PC-3 (cell line): ENCODE measurements at regions not wholly inside any gene's neighbourhood (a gene's known extent, or its start where the extent isn't known, plus 50 kb on each side); places are given as distances from the start of the nearest gene placed in this dataset.

Experiments
- ATAC-seq: fragments of 200-7000 bp; cut with Tn5 transposase; 2 replicates; pipeline ENCODE4 v1.9.1; 2020; ENCODE audit warnings: mild to moderate bottlenecking, moderate library complexity
- BruUV-seq: library from RNA; stranded (reverse); fragments of 400-500 nt; replicated peaks from 2 replicates; lab custom pipeline; 2021; lab: Mats Ljungman, UMichigan
- CTCF ChIA-PET: fragments of 300-600 bp; sonication (Branson Sonifier 250); formaldehyde crosslinking; loops from one replicate; lab custom pipeline; 2022; ENCODE audit warnings: antibody characterized with exemption; lab: Charles Lee
- POLR2A ChIA-PET: fragments of 300-600 bp; sonication (Branson Sonifier 250); formaldehyde crosslinking; loops from one replicate; lab custom pipeline; 2022; ENCODE audit warnings: antibody characterized with exemption; ENCODE audit not compliant: unreplicated experiment; lab: Charles Lee
- DNase-seq: peaks from one replicate; pipeline ENCODE4 v3.0.0-alpha.2; 2015
- H2AFZ ChIP-seq: fragments of 300-600 bp; sonication (generic); 2 replicates; pipeline ENCODE4 v1.6.0; 2016; ENCODE audit warnings: antibody characterized with exemption, low read length
- H3F3A ChIP-seq: fragments of 300-600 bp; sonication (generic); one replicate; pipeline ENCODE4 v1.6.0; 2017; ENCODE audit warnings: antibody characterized with exemption, low read length, control low read depth, mild to moderate bottlenecking; ENCODE audit not compliant: unreplicated experiment
- H3K27ac ChIP-seq: fragments of 300-600 bp; sonication (generic); 2 replicates; pipeline ENCODE4 v1.5.1; 2016; ENCODE audit warnings: mild to moderate bottlenecking, low read length
- H3K27me3 ChIP-seq: fragments of 300-600 bp; sonication (generic); 2 replicates; pipeline ENCODE4 v1.6.1; 2016; ENCODE audit warnings: low read length, mixed read lengths
- H3K36me3 ChIP-seq: fragments of 300-600 bp; sonication (generic); 2 replicates; pipeline ENCODE4 v1.6.1; 2016; ENCODE audit warnings: low read depth, mixed run types, low read length, mixed read lengths
- H3K4me1 ChIP-seq: fragments of 300-600 bp; sonication (generic); 2 replicates; pipeline ENCODE4 v1.5.1; 2016; ENCODE audit warnings: low read length; ENCODE audit not compliant: insufficient read depth
- H3K4me2 ChIP-seq: fragments of 300-600 bp; sonication (generic); 2 replicates; pipeline ENCODE4 v1.6.0; 2016; ENCODE audit warnings: low read length
- H3K4me3 ChIP-seq: fragments of 300-600 bp; sonication (generic); 2 replicates; pipeline ENCODE4 v1.5.1; 2016; ENCODE audit warnings: mild to moderate bottlenecking, low read length, mixed read lengths
- H3K79me2 ChIP-seq: fragments of 300-600 bp; sonication (generic); 2 replicates; pipeline ENCODE4 v1.6.1; 2017; ENCODE audit warnings: low read length, mixed read lengths
- H3K9ac ChIP-seq: fragments of 300-600 bp; sonication (generic); 2 replicates; pipeline ENCODE4 v1.6.0; 2016; ENCODE audit warnings: mild to moderate bottlenecking, low read length
- H3K9me2 ChIP-seq: fragments of 300-600 bp; sonication (generic); replicated peaks from 2 replicates; pipeline ENCODE4 v1.6.1; 2016; ENCODE audit warnings: mixed run types, low read length, mixed read lengths
- H3K9me3 ChIP-seq: fragments of 300-600 bp; sonication (generic); 2 replicates; pipeline ENCODE4 v1.6.1; 2016; ENCODE audit warnings: low read length, mixed read lengths
- H4K20me1 ChIP-seq: fragments of 300-600 bp; sonication (generic); 2 replicates; pipeline ENCODE4 v1.6.1; 2016; ENCODE audit warnings: low read length, mixed read lengths
- CTCF ChIP-seq: fragments of 300-600 bp; sonication (generic); conservative IDR thresholded peaks from 2 replicates; pipeline ENCODE4 v1.5.1; 2017; ENCODE audit warnings: antibody characterized with exemption, low read depth, mild to moderate bottlenecking, low read length
- EZH2 ChIP-seq: fragments of 300-600 bp; sonication (generic); IDR thresholded peaks from one replicate; pipeline ENCODE4 v1.6.1; 2017; ENCODE audit warnings: antibody characterized with exemption, mild to moderate bottlenecking, low read length; ENCODE audit not compliant: unreplicated experiment
- EZH2phosphoT487 ChIP-seq: fragments of 300-600 bp; sonication (generic); IDR thresholded peaks from 2 replicates; pipeline ENCODE4 v1.6.1; 2018; ENCODE audit warnings: mild to moderate bottlenecking, antibody characterized with exemption, low read length, borderline replicate concordance
- intact Hi-C: fragments of 100-400 bp; cut with micrococcal nuclease; formaldehyde crosslinking; loops from 2 replicates; pipeline ENCODE4 v1.9.0; 2023

DNA sequence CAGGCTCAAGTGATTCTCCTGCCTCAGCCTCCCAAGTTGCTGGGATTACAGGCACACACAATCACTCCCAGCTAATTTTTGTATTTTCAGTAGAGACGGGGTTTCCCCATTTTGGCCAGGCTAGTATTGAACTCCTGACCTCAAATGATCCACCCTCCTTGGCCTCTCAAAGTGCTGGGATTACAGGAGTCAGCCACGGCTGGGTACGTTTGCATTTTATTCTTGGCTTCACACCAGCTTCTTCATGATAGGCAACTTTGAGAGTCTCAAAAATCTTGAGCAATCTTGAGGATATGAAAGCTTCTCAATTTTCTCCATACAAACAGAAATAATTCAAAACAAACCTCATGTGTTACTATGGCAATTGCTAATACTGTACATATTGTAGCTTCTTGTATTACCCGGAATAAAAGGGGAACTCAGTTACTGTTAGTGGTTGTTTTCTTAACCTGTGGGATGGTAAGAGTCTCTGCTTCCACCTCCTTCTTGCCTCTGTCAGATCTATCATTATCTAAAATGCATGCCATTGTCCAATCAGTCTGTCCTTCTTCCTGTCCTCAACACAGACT lies 102.9 kb upstream of the SYT4 start:
- Histone ChIP-seq H3F3A (no peaks in the 10 kb centered on the region), H3K9ac (no peak overlapping the region), H3K9me2 (no peaks in the 10 kb centered on the region), H2AFZ (no peak overlapping the region), H3K9me3 (no peaks in the 10 kb centered on the region), H4K20me1 (no peaks in the 10 kb centered on the region), H3K4me3 (no peak overlapping the region), H3K36me3 (no peaks in the 10 kb centered on the region), H3K27me3 (no peaks in the 10 kb centered on the region), H3K79me2 (no peaks in the 10 kb centered on the region), H3K4me2 (no peak overlapping the region), H3K4me1 (no peaks in the 10 kb centered on the region), H3K27ac (no peak overlapping the region)
- no peak for TF ChIP-seq CTCF
- no peak for TF ChIP-seq EZH2phosphoT487
- TF ChIP-seq EZH2, result no peak
- intact Hi-C loops, result no loop called here
- CTCF ChIA-PET, result no interaction called here
- POLR2A ChIA-PET, result no interaction called here
- no peak for DNase-seq
- ATAC-seq, result no peak
- BruUV-seq, result no TSS peak

DNA sequence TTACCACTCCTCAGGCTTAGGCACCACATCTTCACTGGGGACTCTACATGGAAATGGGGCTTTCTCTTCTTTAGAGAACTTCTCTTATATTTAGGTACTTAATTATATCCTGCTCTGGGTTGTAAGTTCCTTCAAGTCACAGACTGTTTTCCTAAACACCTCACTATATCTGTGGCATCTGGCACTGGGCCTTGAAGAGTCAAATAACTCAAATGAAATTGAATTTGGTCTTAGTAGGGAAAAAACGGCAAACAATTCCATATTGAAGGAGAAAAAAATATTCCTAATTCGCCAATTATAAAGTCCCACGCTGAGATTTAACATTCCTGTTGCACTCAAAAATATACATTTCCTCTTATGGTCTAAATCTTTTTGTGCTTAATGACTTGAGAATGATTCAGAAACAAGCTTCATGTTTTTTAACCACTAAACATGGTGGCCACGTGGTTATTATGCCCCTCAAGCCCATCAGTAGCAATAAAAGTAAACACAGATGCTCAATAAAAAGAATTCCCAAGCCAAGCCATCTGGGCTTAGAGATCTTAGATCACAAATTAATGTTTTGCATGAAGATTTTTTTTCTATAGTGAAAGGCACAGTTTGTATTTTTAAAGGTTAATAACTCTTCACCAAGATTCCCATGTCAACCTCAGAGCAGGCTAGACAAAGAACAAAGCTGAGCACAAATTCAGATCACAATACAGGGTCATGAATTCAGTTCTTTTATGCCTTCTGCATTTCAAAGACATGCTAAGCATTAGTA lies 105.5 kb upstream of the SYT4 start:
- H3K4me2 ChIP-seq, result no peak overlapping the region
- no peaks in the 10 kb centered on the region for H3K27me3 ChIP-seq
- no peaks in the 10 kb centered on the region for H4K20me1 ChIP-seq
- no peak overlapping the region for H3K4me3 ChIP-seq
- intact Hi-C loops, result no loop called here
- no peak for ATAC-seq
- ChIA-PET CTCF (no interaction called here), POLR2A (no interaction called here)
- no peaks in the 10 kb centered on the region for H3K4me1 ChIP-seq
- no peaks in the 10 kb centered on the region for H3K9me3 ChIP-seq
- no TSS peak for BruUV-seq
- no peak overlapping the region for H3K27ac ChIP-seq
- H3F3A ChIP-seq, result no peaks in the 10 kb centered on the region
- DNase-seq, result no peak
- H3K9me2 ChIP-seq, result no peaks in the 10 kb centered on the region
- H3K36me3 ChIP-seq, result no peaks in the 10 kb centered on the region
- H3K79me2 ChIP-seq, result no peaks in the 10 kb centered on the region
- H3K9ac ChIP-seq, result no peak overlapping the region
- TF ChIP-seq EZH2phosphoT487 (no peak), CTCF (no peak), EZH2 (no peak)
- H2AFZ ChIP-seq, result no peak overlapping the region

GRCh38 chr18:43389163-43389562 lies 111.9 kb upstream of the SYT4 start:
- Histone ChIP-seq H3K9me3 (no peaks in the 10 kb centered on the region), H3K36me3 (no peaks in the 10 kb centered on the region), H3K79me2 (no peaks in the 10 kb centered on the region), H3F3A (no peaks in the 10 kb centered on the region), H2AFZ (no peak overlapping the region), H3K4me2 (no peak overlapping the region), H3K27ac (no peak overlapping the region), H3K4me3 (no peak overlapping the region), H4K20me1 (no peaks in the 10 kb centered on the region), H3K27me3 (no peaks in the 10 kb centered on the region), H3K9me2 (no peaks in the 10 kb centered on the region), H3K9ac (no peak overlapping the region), H3K4me1 (no peaks in the 10 kb centered on the region)
- ChIA-PET POLR2A (no interaction called here), CTCF (no interaction called here)
- intact Hi-C loops, result no loop called here
- TF ChIP-seq CTCF (no peak), EZH2 (no peak), EZH2phosphoT487 (no peak)
- no TSS peak for BruUV-seq
- DNase-seq, result no peak
- no peak for ATAC-seq
